Astrocyte (in vitro differentiated cells and primary cell): ENCODE measurements at regions not wholly inside any gene's neighbourhood (a gene's known extent, or its start where the extent isn't known, plus 50 kb on each side); places are given as distances from the start of the nearest gene placed in this dataset.

Source experiments
- EZH2 ChIP-seq: IDR thresholded peaks from 2 replicates; pipeline ENCODE4 v1.6.1; 2012; ENCODE audit warnings: mild to moderate bottlenecking, low read length, inconsistent platforms; ENCODE audit not compliant: insufficient read depth
- TF ChIP-seq, protein P1 (sequence below): IDR thresholded peaks from 2 replicates; pipeline ENCODE4 v1.5.1; 2011; ENCODE audit warnings: low read depth, mild to moderate bottlenecking, inconsistent platforms, low read length, moderate library complexity; ENCODE audit not compliant: insufficient read depth

DNA sequence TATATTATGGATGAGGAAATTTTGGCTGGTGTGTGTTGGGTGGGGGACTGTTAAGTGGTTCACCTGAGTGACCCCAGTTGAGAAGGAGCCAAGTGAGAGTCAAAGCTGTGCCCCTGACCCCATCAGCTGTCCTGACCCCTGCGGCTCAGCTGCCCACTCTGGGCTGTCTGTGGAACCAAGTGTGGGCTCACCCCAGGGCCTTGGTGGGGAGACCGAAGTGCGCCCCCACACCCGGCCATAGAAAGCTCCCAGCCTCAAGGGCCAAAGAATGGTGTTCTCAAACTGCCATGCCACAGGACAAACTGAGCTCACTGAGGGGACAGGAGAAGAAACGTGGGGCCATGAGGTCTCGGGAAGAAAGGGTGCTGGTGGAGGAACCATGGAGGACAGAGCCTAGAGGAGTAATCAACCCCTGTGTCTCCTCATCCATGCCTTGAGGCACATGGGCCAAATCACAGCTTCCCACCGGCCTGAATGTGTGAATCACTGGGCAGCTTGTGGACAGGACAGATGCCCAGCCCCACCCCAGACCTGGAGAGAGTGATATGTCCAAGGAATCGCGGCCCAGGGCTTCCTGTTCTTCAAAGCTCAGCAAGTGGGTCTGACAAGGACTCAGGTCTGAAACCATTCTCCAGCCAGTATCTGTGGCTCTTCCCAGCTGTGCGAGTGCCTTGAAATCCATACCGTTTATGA lies 86.2 kb upstream of the CACUL1 start:
- TF ChIP-seq, protein P1, sequence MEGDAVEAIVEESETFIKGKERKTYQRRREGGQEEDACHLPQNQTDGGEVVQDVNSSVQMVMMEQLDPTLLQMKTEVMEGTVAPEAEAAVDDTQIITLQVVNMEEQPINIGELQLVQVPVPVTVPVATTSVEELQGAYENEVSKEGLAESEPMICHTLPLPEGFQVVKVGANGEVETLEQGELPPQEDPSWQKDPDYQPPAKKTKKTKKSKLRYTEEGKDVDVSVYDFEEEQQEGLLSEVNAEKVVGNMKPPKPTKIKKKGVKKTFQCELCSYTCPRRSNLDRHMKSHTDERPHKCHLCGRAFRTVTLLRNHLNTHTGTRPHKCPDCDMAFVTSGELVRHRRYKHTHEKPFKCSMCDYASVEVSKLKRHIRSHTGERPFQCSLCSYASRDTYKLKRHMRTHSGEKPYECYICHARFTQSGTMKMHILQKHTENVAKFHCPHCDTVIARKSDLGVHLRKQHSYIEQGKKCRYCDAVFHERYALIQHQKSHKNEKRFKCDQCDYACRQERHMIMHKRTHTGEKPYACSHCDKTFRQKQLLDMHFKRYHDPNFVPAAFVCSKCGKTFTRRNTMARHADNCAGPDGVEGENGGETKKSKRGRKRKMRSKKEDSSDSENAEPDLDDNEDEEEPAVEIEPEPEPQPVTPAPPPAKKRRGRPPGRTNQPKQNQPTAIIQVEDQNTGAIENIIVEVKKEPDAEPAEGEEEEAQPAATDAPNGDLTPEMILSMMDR = no peak
- TF ChIP-seq EZH2 = no peak
